ENCODE measurements at regions not wholly inside any gene's neighbourhood (a gene's known extent, or its start where the extent isn't known, plus 50 kb on each side); places are given as distances from the start of the nearest gene placed in this dataset.

GRCh38 chr5:158297002-158297527 lies 438.1 kb upstream of the CLINT1 start:
- H3K36me3 ChIP-seq (replicated peaks in 1 of 2; ENCODE audit: control insufficient read depth in 1 of 2, insufficient read depth in 2 of 2, low read length in 2 of 2), result no peaks in the 10 kb centered on the region
- intact Hi-C loops (cut with micrococcal nuclease; ENCODE audit: unreplicated experiment) (no loop called here), in situ Hi-C loops (cut with HindIII; ENCODE audit: extremely low pct_ligation_motif_present, low pct_unique_long_range_greater_than_20kb) (no loop called here)
- H3K9me3 ChIP-seq (ENCODE audit: low read length), result peaks cover 21% of the 10 kb centered on the region
- H3K9ac ChIP-seq (ENCODE audit: insufficient read depth, low read depth, low read length), result no peak overlapping the region
- no peak overlapping the region for H2AFZ ChIP-seq (ENCODE audit: low read length)
- H3K4me1 ChIP-seq (ENCODE audit: insufficient read depth, low read length), result no peaks in the 10 kb centered on the region
- no peaks in the 10 kb centered on the region for H3K79me2 ChIP-seq (ENCODE audit: insufficient read depth, low read length)
- ChIA-PET CTCF (ENCODE audit: low intra/inter-chr PET ratio, low total read pairs) (no interaction called here), POLR2A (no interaction called here)
- DNase-seq (ENCODE audit: low spot score), result no peak
- BruUV-seq (replicated peaks), result no TSS peak
- no peaks in the 10 kb centered on the region for H3K27me3 ChIP-seq (ENCODE audit: control insufficient read depth in 1 of 2, insufficient read depth in 2 of 2, low read length in 2 of 2)
- FAIRE-seq, result no peak
- H4K20me1 ChIP-seq (ENCODE audit: insufficient read depth, low read length), result no peaks in the 10 kb centered on the region
- H3K4me2 ChIP-seq (ENCODE audit: low read depth, low read length), result no peak overlapping the region
- no peak overlapping the region for H3K27ac ChIP-seq (ENCODE audit: extremely low read length, insufficient read depth, low read length)
- no peak overlapping the region for H3K4me3 ChIP-seq (replicated peaks in 1 of 3; ENCODE audit: insufficient read depth in 1 of 3, low read depth in 2 of 3, low read length in 3 of 3)
- TF ChIP-seq CC2D1A (CRISPR knock-in tag; IDR thresholded peaks at IDR 0.05) (no peak), KMT2A (CRISPR knock-in tag; IDR thresholded peaks at IDR 0.05) (no peak), MTA1 (CRISPR knock-in tag; IDR thresholded peaks at IDR 0.05; ENCODE audit: borderline replicate concordance) (no peak), SIX4 (CRISPR knock-in tag; IDR thresholded peaks at IDR 0.05) (no peak), CBX1 (IDR thresholded peaks at IDR 0.05; ENCODE audit: low read depth) (no peak), NFIB (CRISPR knock-in tag; IDR thresholded peaks at IDR 0.05; ENCODE audit: borderline replicate concordance) (no peak), EZH2 (conservative IDR thresholded peaks at IDR 0.05; ENCODE audit: low read depth, low read length) (no peak), RFXAP (CRISPR knock-in tag; IDR thresholded peaks at IDR 0.05; ENCODE audit: borderline replicate concordance) (no peak), ZNF432 (CRISPR knock-in tag; IDR thresholded peaks at IDR 0.05; ENCODE audit: borderline replicate concordance) (no peak)
- no peak for ATAC-seq

- no peaks in the 10 kb centered on the region for H3K4me1 ChIP-seq (ENCODE audit: insufficient read depth, low read length)
- ChIA-PET POLR2A (no interaction called here), CTCF (ENCODE audit: low intra/inter-chr PET ratio, low total read pairs) (no interaction called here)
- no peaks in the 10 kb centered on the region for H4K20me1 ChIP-seq (ENCODE audit: insufficient read depth, low read length)
- H3K9ac ChIP-seq (ENCODE audit: insufficient read depth, low read depth, low read length), result no peak overlapping the region
- H3K4me2 ChIP-seq (ENCODE audit: low read depth, low read length), result no peak overlapping the region
- FAIRE-seq (no peak), ATAC-seq (no peak), DNase-seq (ENCODE audit: low spot score) (no peak)
- peaks cover 21% of the 10 kb centered on the region for H3K9me3 ChIP-seq (ENCODE audit: low read length)
- in situ Hi-C loops (cut with HindIII; ENCODE audit: extremely low pct_ligation_motif_present, low pct_unique_long_range_greater_than_20kb), result no loop called here
- H3K27me3 ChIP-seq (ENCODE audit: control insufficient read depth in 1 of 2, insufficient read depth in 2 of 2, low read length in 2 of 2), result no peaks in the 10 kb centered on the region
- no peak overlapping the region for H3K27ac ChIP-seq (ENCODE audit: extremely low read length, insufficient read depth, low read length)
- H3K79me2 ChIP-seq (ENCODE audit: insufficient read depth, low read length), result no peaks in the 10 kb centered on the region
- intact Hi-C loops (cut with micrococcal nuclease; ENCODE audit: unreplicated experiment), result no loop called here
- no peaks in the 10 kb centered on the region for H3K36me3 ChIP-seq (replicated peaks in 1 of 2; ENCODE audit: control insufficient read depth in 1 of 2, insufficient read depth in 2 of 2, low read length in 2 of 2)
- no TSS peak for BruUV-seq (replicated peaks)
- WGBS (ENCODE audit: low lambda C conversion rate), result 16% methylated on average over 6 of the region's 6 CpGs
- no peak overlapping the region for H2AFZ ChIP-seq (ENCODE audit: low read length)
- no peak overlapping the region for H3K4me3 ChIP-seq (replicated peaks in 1 of 3; ENCODE audit: insufficient read depth in 1 of 3, low read depth in 2 of 3, low read length in 3 of 3)
- TF ChIP-seq GLMP (CRISPR knock-in tag; IDR thresholded peaks at IDR 0.05; ENCODE audit: borderline replicate concordance), result no peak
Observed at GRCh38 chr5:158294701-158295100, 435.8 kb upstream of the CLINT1 start.
